ENCODE measurements at regions not wholly inside any gene's neighbourhood (a gene's known extent, or its start where the extent isn't known, plus 50 kb on each side); places are given as distances from the start of the nearest gene placed in this dataset.

- DNase-seq (ENCODE audit: low spot score): no peak
Observed at GRCh38 chr5:17431272-17432050, 66.6 kb upstream of the TAF11L2 start.

DNA sequence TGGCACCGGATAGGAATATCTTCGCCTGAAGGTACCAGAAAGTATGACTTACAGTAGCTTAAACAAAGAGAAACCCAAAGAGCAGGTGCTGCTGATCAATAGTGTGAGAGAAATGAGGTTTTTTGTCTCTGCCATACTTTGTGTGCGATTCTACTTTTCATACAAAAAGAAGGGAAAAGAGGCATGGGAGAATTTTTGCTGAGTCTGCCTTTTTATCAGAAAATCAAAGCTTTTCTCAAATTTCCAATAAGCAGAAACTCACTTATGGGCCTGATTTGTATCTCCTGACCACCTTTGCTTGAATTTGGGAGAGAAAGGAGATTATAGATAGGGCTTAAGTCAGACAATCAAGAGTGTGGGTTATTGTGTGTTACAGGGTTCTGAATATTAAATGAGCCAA is 65.5 kb upstream of the TAF11L2 start:
- DNase-seq (ENCODE audit: low spot score): no peak

DNA sequence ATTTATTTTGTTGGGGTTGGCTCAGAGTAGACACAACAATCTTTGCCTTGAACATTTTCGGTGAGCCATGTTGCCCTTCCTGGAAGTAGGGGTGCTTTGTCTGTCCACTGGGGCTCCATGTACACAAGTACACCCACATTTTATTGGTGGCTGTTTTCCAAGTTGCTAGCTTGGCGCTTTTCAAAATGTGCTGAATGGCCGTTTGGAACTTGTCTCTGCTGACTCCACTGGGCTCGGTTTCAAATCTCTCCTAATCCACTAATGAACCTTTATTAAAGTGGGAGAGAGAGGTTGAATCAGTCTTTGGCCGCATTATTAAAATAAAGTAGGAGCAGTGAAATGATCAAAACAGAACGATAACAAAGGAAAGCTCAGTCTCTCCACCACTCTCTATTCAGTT is 64.6 kb upstream of the TAF11L2 start:
- no peak for DNase-seq (ENCODE audit: low spot score)

DNA sequence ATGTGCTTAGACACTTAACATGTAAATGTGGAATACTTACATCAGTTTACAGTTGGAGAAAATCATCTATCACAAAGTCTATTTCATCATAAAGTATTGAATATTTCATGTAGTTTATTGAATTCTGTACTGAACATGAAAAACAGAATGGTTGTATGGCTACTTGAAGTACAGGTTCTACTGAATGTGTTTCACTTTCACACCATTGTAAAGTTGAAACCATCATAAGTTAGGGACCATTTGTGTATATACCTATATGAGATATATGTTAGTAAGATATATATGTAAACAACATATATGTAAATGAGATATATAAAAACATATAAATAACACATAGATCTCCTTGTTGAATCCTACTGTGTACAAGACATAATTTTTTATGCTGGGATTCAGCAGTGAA is 63.0 kb upstream of the TAF11L2 start:
- DNase-seq (ENCODE audit: low spot score): no peak

DNA sequence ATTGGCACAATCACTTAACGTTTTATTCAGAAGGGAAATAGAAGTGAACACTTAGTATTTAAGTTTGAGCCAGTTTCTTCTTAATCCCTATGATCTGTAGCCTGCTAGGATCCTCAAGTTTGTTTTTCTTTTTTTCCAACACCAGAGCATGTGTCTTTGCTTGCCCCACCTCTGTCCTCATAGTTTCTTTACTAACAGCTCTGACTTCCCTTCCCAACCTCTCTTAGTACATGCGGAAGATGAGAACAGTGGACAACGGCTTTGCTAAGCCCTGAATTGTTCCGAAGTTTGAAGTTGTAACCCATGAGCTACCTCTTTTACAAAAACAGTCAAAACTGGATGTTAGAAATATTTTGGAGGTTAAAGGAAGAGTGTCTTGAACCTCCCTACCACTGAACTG is 61.7 kb upstream of the TAF11L2 start:
- no peak for DNase-seq (ENCODE audit: low spot score)

GRCh38 chr5:17436761-17437221 is 61.2 kb upstream of the TAF11L2 start:
- no peak for DNase-seq (ENCODE audit: low spot score)

DNA sequence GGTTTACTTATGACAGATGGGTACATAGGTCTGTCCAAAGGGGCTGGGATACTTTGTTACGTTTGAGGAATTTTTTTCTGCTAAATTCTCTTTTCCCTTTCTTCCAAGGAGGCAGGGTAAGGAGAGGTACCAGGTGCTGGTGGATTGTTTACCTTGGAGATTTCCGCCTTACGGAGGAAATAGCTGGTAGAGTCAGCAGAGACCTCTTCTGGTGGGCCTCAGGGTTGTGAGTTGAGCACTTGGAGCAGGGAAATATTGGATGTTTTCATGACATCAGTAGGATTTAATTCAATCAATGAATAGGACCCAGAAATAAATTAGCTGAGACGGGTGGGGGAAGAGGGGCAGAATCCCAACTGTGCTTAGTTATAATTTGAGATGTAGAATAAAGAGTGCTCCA is 60.0 kb upstream of the TAF11L2 start:
- no peak for DNase-seq (ENCODE audit: low spot score)

DNA sequence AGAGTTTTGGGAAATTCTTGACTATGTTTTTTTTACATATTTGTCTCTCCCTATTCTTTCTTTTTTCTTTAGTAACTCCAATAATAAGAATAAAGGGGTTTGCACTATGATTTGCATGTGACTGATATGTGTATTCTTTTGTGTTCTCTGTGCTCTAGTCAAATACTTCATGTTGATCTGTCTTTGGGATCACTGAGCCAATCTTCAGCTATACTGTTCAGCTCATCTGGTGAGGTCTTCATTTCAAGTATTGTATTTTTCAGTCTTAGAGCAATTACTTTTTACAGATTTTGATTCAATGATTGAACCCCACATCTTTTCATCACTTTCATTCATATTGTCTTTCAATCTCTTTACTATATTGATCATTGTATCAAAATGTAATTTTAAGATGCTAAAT is 58.1 kb upstream of the TAF11L2 start:
- no peak for DNase-seq (ENCODE audit: low spot score)

DNA sequence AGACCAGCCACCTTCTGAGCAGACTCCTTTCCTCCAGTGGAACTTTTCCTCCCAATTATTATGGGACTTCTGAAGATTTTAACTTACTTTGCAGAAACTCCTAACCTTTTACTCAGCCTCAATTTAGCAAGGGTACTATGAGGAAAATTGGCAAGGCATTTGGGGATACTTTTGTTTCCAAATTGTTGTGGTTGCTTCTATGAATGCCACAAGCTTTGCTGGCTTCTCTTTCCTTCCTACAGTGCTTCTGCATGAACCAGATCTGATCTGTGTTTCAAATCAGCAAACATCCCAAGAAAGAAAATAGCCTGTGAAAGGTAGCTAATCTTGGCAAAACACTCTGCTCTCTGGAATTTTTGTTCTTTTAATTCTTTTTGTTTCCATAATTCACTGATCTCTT is 57.3 kb upstream of the TAF11L2 start:
- DNase-seq (ENCODE audit: low spot score): no peak

- peak; percentile 74 for DNase-seq (ENCODE audit: low spot score)
Observed at GRCh38 chr5:17441351-17441750, 56.7 kb upstream of the TAF11L2 start.

DNA sequence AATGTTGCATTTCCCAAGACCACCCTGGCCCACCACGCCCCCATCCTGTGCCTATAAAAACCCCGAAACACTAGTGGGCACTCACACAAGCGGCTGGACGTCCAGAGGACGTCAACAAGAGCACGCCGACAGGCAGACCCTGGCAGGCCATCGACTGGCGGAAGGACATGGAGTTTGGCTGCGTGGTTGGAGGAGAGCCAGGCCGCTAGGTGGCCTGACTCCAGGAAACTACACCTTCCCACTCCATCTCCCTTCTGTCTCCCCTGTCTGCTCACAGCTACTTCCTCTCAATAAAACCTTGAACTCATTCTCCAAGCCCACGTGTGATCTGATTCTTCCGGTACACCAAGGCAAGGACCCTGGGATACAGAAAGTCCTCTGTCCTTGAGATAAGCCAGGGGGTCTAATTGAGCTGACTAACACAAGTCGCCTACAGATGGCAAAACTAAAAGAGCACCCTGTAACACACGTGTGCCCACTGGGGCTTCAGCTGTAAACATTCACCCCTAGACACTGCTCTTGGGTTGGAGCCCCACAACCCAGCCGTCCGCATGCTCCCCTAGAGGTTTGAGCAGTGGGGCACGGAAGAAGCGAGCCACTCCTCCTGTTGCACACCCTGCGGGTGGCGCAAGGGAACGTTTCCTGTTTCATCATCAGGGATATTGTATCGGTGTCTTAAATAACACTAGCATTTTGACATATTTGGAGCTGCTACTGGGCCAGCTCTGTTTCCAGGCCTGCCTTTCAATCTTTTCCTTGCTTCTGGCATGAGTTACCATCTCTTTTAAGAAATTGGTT is 54.5 kb upstream of the TAF11L2 start:
- no peak for DNase-seq (ENCODE audit: low spot score)

GRCh38 chr5:17444496-17444895 is 53.5 kb upstream of the TAF11L2 start:
- DNase-seq (ENCODE audit: low spot score): no peak

DNA sequence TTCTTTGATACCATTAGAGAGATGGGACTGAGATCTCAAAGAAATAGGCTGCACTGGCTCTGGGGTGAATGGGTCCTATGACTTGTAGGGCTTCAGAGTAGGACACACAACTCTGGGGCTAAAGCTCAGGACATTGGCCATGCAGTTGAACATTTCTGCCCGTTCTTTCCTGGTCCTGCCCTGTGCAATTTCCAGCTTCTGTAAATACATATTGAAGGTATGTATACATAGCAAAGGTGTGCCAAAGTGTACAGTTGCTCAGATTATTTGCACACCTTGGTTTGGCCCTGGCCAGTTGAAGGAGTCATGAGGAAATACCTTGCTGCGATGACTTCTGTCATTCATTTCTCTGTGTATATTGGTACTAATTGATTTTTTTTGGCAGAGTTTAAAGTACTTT is 52.8 kb upstream of the TAF11L2 start:
- no peak for DNase-seq (ENCODE audit: low spot score)

All from AG08396 (cell line).